ENCODE measurements at regions not wholly inside any gene's neighbourhood (a gene's known extent, or its start where the extent isn't known, plus 50 kb on each side); places are given as distances from the start of the nearest gene placed in this dataset.

- H3K27me3 ChIP-seq = no peaks in the 10 kb centered on the region
- H3K4me1 ChIP-seq = peaks cover 4% of the 10 kb centered on the region
- no peaks in the 10 kb centered on the region for H3K9me3 ChIP-seq
- H3K4me3 ChIP-seq = no peak overlapping the region
- no peak overlapping the region for H3K27ac ChIP-seq
- WGBS = 92% methylated on average over 1 of the region's 1 CpG
- no peaks in the 10 kb centered on the region for H3K36me3 ChIP-seq
- no peak for DNase-seq (ENCODE audit: low spot score in 2 of 2)
- TF ChIP-seq POLR2A (IDR thresholded peaks at IDR 0.05) (no peak), EP300 (IDR thresholded peaks at IDR 0.05) (no peak), CTCF (IDR thresholded peaks at IDR 0.05) (no peak), POLR2AphosphoS5 (IDR thresholded peaks at IDR 0.05) (no peak)
These were observed 84.3 kb upstream of the ETAA1 start for GRCh38 chr2:67312871-67313270.

- Histone ChIP-seq H3K36me3 (no peaks in the 10 kb centered on the region), H3K4me1 (peaks cover 4% of the 10 kb centered on the region), H3K27me3 (no peaks in the 10 kb centered on the region), H3K9me3 (no peaks in the 10 kb centered on the region), H3K4me3 (no peak overlapping the region), H3K27ac (no peak overlapping the region)
- no peak for DNase-seq (ENCODE audit: low spot score in 2 of 2)
- TF ChIP-seq CTCF (IDR thresholded peaks at IDR 0.05) (no peak), POLR2AphosphoS5 (IDR thresholded peaks at IDR 0.05) (no peak), EP300 (IDR thresholded peaks at IDR 0.05) (no peak), POLR2A (IDR thresholded peaks at IDR 0.05) (no peak)
- 83% methylated on average over 1 of the region's 1 CpG for WGBS
These were observed 83.6 kb upstream of the ETAA1 start for GRCh38 chr2:67313536-67313935.

GRCh38 chr2:67318031-67318430, 79.1 kb upstream of the ETAA1 start:
- H3K4me1 ChIP-seq = no peaks in the 10 kb centered on the region
- no peaks in the 10 kb centered on the region for H3K9me3 ChIP-seq
- H3K27ac ChIP-seq = no peak overlapping the region
- H3K4me3 ChIP-seq = no peak overlapping the region
- H3K36me3 ChIP-seq = no peaks in the 10 kb centered on the region
- no peak for DNase-seq (ENCODE audit: low spot score in 2 of 2)
- H3K27me3 ChIP-seq = no peaks in the 10 kb centered on the region
- WGBS = 100% methylated on average over 1 of the region's 1 CpG
- TF ChIP-seq EP300 (IDR thresholded peaks at IDR 0.05) (no peak), POLR2A (IDR thresholded peaks at IDR 0.05) (no peak), CTCF (IDR thresholded peaks at IDR 0.05) (no peak), POLR2AphosphoS5 (IDR thresholded peaks at IDR 0.05) (no peak)

GRCh38 chr2:67318563-67318962, 78.6 kb upstream of the ETAA1 start:
- no peak overlapping the region for H3K4me3 ChIP-seq

GRCh38 chr2:67318993-67319481, 78.1 kb upstream of the ETAA1 start:
- Histone ChIP-seq H3K9me3 (no peaks in the 10 kb centered on the region), H3K27me3 (no peaks in the 10 kb centered on the region), H3K27ac (no peak overlapping the region), H3K4me1 (no peaks in the 10 kb centered on the region), H3K36me3 (no peaks in the 10 kb centered on the region), H3K4me3 (no peak overlapping the region)
- 86% methylated on average over 6 of the region's 6 CpGs for WGBS
- no peak for DNase-seq (ENCODE audit: low spot score in 2 of 2)
- TF ChIP-seq POLR2AphosphoS5 (IDR thresholded peaks at IDR 0.05) (no peak), POLR2A (IDR thresholded peaks at IDR 0.05) (no peak), EP300 (IDR thresholded peaks at IDR 0.05) (no peak), CTCF (IDR thresholded peaks at IDR 0.05) (no peak)

More at GRCh38 chr2:67318563-67318962, 78.6 kb upstream of the ETAA1 start:
- H3K4me1 ChIP-seq = no peaks in the 10 kb centered on the region
- H3K27me3 ChIP-seq = no peaks in the 10 kb centered on the region
- no peak overlapping the region for H3K27ac ChIP-seq
- DNase-seq (ENCODE audit: low spot score in 2 of 2) = no peak
- 85% methylated on average over 3 of the region's 3 CpGs for WGBS
- no peaks in the 10 kb centered on the region for H3K36me3 ChIP-seq
- TF ChIP-seq EP300 (IDR thresholded peaks at IDR 0.05) (no peak), POLR2AphosphoS5 (IDR thresholded peaks at IDR 0.05) (no peak), CTCF (IDR thresholded peaks at IDR 0.05) (no peak), POLR2A (IDR thresholded peaks at IDR 0.05) (no peak)
- H3K9me3 ChIP-seq = no peaks in the 10 kb centered on the region
